ENCODE measurements at regions not wholly inside any gene's neighbourhood (a gene's known extent, or its start where the extent isn't known, plus 50 kb on each side); places are given as distances from the start of the nearest gene placed in this dataset.
"Not testable (repeated sequence)": the region's sequence is repeated elsewhere in the genome, so short reads cannot be mapped to it uniquely, and the experiment has no call there.

- not testable (repeated sequence) for DNase-seq
Observed at GRCh38 chr1:146883190-146883589, 54.9 kb upstream of the NBPF12 start.

GRCh38 chr1:146881096-146881495, 57.0 kb upstream of the NBPF12 start:
- DNase-seq = not testable (repeated sequence)

DNA sequence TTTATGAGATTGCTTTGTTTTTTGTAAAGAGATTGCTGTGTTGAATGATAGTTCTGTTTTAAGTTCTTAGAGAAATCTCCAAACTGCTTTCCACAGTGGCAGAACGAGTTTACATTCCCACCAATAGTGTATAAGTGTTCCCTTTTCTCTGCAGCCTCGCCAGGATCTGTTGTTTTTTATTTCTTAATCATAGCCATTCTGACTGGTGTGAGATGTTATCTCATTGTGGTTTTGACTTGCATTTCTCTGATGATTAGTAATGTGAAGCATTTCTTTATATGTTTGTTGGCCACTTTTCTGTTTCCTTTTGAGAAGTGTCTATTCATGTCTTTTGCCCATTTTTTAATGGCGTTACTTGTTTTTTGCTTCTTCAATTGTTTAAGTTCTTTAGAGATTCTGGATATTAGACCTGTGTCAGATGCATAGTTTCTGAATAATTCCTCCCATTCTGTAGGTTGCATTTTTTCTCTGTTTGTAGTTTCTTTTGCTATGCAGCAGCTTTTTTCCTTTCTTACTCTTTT, 74.3 kb upstream of the NBPF12 start:
- not testable (repeated sequence) for DNase-seq

- not testable (repeated sequence) for DNase-seq
Observed at GRCh38 chr1:146853147-146853546, 85.0 kb upstream of the NBPF12 start.

GRCh38 chr1:146850352-146850889, 87.7 kb upstream of the NBPF12 start:
- not testable (repeated sequence) for DNase-seq

- not testable (repeated sequence) for DNase-seq
Observed at GRCh38 chr1:146838725-146839124, 99.4 kb upstream of the NBPF12 start.

DNA sequence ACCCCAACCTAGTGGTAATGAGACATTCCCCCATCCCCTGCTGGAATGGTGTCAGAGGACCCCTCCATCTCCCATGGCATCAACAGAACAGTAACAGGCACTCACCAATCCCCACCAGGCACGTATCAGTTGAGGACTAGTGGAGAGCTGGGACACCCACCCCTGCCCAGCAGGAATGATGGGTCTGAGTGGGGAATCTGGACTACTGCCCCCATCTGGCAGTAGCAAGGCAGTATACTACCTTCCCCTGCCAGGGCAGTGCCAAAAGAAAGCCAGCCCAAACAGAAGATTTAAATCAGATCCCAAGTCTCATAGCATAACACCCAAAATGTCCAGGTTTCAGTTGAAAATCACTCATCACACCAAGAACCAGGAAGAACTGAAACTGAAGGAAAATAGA, 111.2 kb upstream of the NBPF12 start:
- not testable (repeated sequence) for DNase-seq

GRCh38 chr1:146794236-146794635, 143.9 kb upstream of the NBPF12 start:
- DNase-seq = not testable (repeated sequence)

GRCh38 chr1:146792725-146793124, 145.4 kb upstream of the NBPF12 start:
- not testable (repeated sequence) for DNase-seq

GRCh38 chr1:146784212-146784940, 153.7 kb upstream of the NBPF12 start:
- not testable (repeated sequence) for DNase-seq

GRCh38 chr1:146781235-146781634, 156.9 kb upstream of the NBPF12 start:
- DNase-seq = not testable (repeated sequence)

DNA sequence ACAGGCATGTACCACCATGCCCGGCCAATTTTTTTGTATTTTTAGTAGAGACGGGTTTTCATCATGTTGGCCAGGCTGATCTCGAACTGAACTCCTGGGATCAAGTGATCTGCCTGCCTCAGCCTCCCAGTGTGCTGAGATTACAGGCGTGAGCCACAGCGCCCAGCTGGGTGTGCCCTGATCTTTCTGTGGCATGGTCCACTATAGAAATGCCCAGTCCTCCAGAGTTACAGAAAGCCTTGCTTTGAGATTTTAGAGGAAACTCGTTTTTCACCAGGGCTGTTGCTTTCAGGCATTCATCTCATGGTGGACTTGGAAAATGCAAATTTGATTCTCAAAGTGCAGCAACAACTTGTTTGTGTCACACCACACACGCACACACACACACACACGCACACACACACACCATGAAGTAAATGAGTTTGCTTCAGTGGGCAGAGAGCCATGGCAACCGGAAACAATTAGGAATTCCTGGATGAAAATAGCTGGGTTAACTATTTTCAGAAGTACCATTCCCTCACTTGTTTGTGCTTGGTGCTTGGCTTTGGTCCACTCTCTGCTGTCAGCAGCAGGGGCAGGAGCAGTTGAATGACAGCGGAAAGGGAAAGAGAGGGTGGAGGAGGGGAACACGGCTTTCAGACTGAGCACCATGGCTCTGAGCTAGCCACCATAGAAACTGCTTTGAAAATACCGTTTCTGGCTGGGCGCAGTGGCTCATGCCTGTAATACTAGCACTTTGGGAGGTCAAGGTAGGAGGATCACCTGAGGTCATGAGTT, 160.1 kb upstream of the NBPF12 start:
- DNase-seq = not testable (repeated sequence)

DNA sequence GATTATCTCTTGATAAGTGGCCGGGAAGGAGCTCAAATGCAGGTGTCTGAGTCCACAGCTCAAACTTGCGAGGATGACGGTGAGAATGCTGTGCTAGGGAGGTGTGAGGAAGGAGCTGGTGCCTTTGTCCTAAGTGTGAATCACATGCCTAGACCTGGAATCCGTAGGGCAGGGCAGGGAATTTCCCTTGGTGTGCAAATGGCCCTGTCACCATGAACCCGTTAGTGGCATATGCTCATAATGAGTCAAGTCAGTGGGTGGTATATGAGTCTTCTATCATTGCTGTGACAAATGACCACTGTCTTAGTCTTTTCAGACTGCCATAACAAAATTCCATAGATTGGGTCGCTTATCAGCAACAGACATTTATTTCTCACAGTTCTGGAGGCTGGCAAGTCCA, 163.1 kb upstream of the NBPF12 start:
- DNase-seq = not testable (repeated sequence)

- DNase-seq = not testable (repeated sequence)
Observed at GRCh38 chr1:146774271-146774670, 163.9 kb upstream of the NBPF12 start.

- DNase-seq = not testable (repeated sequence)
Observed at GRCh38 chr1:146771409-146771808, 166.7 kb upstream of the NBPF12 start.

- DNase-seq = not testable (repeated sequence)
Observed at GRCh38 chr1:146770998-146771397, 167.1 kb upstream of the NBPF12 start.

DNA sequence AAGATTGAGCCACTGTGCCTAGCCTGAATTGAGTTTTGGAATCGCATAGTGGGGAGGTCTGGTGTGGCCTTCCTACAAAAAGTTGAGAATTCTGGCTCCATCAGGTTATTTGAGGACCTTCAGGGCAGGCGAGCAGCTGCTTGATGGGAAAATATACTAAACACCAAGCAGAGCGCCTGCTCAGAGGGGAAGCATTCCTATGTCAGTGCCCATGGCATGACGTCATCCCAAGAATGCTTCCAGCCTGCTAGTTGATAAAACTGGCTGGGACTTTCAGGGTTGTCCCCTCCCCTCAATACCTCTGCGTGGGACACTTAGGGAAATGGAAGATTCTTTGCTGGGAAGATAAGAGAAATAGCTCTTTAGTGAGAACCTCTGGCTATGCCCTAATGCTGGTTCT, 174.9 kb upstream of the NBPF12 start:
- not testable (repeated sequence) for DNase-seq

- DNase-seq = not testable (repeated sequence)
Observed at GRCh38 chr1:146756858-146757257, 181.3 kb upstream of the NBPF12 start.

- not testable (repeated sequence) for DNase-seq
Observed at GRCh38 chr1:146748686-146749085, 189.4 kb upstream of the NBPF12 start.

DNA sequence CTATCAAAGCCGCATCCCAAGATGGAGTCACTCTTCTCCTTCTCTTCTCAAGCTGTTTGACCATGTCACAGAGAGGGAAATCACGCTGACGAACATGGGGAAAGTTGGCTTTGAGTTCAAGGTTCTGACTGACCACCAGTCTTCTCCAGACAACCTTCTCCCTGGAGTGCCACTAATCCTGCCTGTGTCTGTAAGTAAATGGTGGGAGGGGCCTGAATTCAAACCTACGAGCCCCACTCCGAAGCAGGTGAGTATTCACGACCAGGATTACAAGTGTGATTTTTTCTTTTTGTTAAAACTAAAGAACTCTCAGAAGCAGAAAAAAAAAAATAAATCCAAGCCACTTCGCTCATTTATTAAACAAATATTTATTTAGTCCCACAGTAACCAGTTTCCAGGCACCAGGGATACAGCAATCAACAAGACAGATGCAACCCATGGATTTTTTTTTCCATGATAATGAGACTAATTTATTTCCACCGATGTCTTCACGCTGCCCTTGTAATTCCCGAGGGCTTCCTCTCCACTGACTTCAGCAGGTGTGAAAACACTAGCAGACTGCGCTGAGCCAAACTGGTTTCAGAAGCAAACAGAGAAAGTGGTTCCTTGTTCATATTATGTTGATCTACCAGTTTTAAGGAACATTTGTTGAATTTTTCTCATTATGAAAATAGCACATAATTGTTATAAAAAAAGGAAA, 206.0 kb upstream of the NBPF12 start:
- not testable (repeated sequence) for DNase-seq

- not testable (repeated sequence) for DNase-seq
Observed at GRCh38 chr1:146729642-146730344, 208.3 kb upstream of the NBPF12 start.

GRCh38 chr1:146715054-146715453, 223.1 kb upstream of the NBPF12 start:
- not testable (repeated sequence) for DNase-seq

Data from amniotic stem cell (primary cell).